Osteocyte (in vitro differentiated cells): ENCODE measurements at regions not wholly inside any gene's neighbourhood (a gene's known extent, or its start where the extent isn't known, plus 50 kb on each side); places are given as distances from the start of the nearest gene placed in this dataset.

Source experiments
- DNase-seq: peaks from one replicate; pipeline ENCODE4 v3.0.0; 2021; ENCODE audit warnings: mixed read lengths; ENCODE audit not compliant: unreplicated experiment; ENCODE audit errors: extremely low spot score
- H3K27ac Mint-ChIP-seq: one replicate; pipeline ENCODE4 v1.8.0; 2021; ENCODE audit warnings: mild to moderate bottlenecking, mixed read lengths; ENCODE audit not compliant: unreplicated experiment
- H3K27me3 Mint-ChIP-seq: one replicate; pipeline ENCODE4 v1.8.0; 2021; ENCODE audit warnings: mixed read lengths; ENCODE audit not compliant: unreplicated experiment
- H3K36me3 Mint-ChIP-seq: one replicate; pipeline ENCODE4 v1.8.0; 2021; ENCODE audit warnings: mixed read lengths; ENCODE audit not compliant: unreplicated experiment
- H3K4me1 Mint-ChIP-seq: one replicate; pipeline ENCODE4 v1.8.0; 2021; ENCODE audit warnings: mixed read lengths; ENCODE audit not compliant: unreplicated experiment
- H3K4me3 Mint-ChIP-seq: one replicate; pipeline ENCODE4 v1.8.0; 2021; ENCODE audit warnings: mild to moderate bottlenecking, moderate library complexity, mixed read lengths; ENCODE audit not compliant: unreplicated experiment
- H3K9me3 Mint-ChIP-seq: one replicate; pipeline ENCODE4 v1.8.0; 2021; ENCODE audit warnings: mixed read lengths; ENCODE audit not compliant: unreplicated experiment
- CTCF ChIP-seq: fragments of 200-600 bp; sonication (generic); IDR thresholded peaks from 2 replicates; pipeline ENCODE4 v1.5.0; 2021; ENCODE audit warnings: antibody characterized with exemption, mild to moderate bottlenecking, moderate library complexity

DNA sequence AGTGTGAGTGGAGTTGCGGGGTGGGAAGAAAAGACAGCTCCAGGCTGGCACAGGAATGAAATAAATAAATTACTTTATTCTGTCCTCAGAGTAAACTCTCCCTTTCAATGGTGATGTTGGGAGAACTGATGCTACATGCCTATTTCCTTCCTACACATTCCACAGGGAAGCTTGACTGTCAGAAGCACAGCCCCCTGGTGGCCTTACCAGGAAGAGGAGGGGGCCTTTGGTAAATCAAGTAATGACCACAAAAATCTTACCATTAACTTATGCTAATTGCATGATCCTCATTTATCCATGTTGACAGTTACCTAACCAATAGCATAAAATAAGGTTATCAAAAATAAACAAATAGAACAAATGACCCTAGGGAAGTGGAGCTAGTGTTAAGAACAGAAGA is 605.0 kb upstream of the PKN2 start:
- no peaks in the 10 kb centered on the region for H3K4me1 Mint-ChIP-seq
- no peak overlapping the region for H3K4me3 Mint-ChIP-seq
- DNase-seq: no peak
- H3K27me3 Mint-ChIP-seq: no peaks in the 10 kb centered on the region
- H3K9me3 Mint-ChIP-seq: no peaks in the 10 kb centered on the region
- H3K36me3 Mint-ChIP-seq: no peaks in the 10 kb centered on the region
- TF ChIP-seq CTCF: peak; percentile 44
- no peak overlapping the region for H3K27ac Mint-ChIP-seq

DNA sequence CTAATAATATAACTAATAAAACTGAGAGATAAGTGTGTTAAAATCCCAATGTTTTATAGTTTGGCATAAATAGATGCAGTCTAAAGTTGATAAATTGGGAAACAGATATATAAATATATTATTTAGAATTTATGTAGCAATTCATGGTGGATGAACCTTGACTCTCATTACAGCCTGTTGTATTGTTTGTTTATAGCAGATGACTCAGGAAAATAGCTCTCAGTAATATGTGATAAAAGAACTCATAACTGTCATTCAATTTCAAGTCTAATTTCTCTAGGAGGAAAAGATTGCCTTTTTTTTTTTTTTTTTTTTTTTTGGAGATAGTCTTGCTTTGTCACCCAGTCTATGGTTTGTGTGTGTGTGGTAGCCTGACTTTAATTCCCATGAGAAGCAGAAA is 603.2 kb upstream of the PKN2 start:
- H3K9me3 Mint-ChIP-seq: peaks cover 10% of the 10 kb centered on the region
- no peak overlapping the region for H3K4me3 Mint-ChIP-seq
- DNase-seq: no peak
- H3K27ac Mint-ChIP-seq: no peak overlapping the region
- no peak for TF ChIP-seq CTCF
- no peaks in the 10 kb centered on the region for H3K4me1 Mint-ChIP-seq
- H3K27me3 Mint-ChIP-seq: no peaks in the 10 kb centered on the region
- H3K36me3 Mint-ChIP-seq: no peaks in the 10 kb centered on the region

DNA sequence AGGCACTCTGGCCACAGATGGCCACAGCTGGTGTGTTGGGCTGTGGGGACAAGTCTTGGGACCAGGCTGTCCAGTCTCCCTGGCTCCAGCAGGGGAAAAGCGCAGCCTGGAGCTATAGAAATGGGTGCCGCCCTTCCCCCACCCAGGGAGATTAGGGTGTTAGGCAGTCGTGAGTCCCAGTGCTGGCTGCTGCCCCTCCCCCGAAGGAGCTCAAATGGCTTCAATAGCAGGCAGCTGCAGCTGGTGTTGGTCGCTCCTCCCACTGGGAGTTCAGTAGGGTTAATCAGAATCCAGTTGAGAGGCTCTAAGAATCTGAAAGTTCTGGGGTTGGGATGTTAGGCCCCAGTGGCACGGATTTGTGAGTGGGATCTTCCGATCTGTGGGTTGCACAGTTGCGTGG is 595.6 kb upstream of the PKN2 start:
- Mint-ChIP-seq H3K27me3 (no peaks in the 10 kb centered on the region), H3K9me3 (peaks cover 31% of the 10 kb centered on the region), H3K27ac (no peak overlapping the region), H3K4me1 (no peaks in the 10 kb centered on the region), H3K4me3 (no peak overlapping the region), H3K36me3 (no peaks in the 10 kb centered on the region)
- TF ChIP-seq CTCF: no peak
- no peak for DNase-seq

DNA sequence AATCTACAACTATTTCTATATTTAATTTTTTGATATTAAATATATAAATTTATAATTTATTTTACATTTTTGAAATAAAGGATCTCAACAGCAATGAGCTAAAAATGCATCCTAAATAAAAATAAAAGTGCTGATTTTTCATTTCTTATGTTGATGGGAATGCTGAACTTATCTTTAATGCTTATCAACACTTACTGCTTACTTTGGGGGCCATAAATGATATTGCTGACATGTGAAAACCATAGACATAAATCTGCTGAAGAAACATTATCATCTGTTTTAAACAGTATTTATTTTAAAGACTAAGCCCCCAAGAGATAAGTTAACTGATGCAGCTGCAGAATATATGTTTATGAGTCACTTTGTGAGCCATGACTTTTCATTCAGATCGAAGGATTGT is 594.1 kb upstream of the PKN2 start:
- no peak for TF ChIP-seq CTCF
- no peaks in the 10 kb centered on the region for H3K4me1 Mint-ChIP-seq
- no peaks in the 10 kb centered on the region for H3K27me3 Mint-ChIP-seq
- no peak overlapping the region for H3K27ac Mint-ChIP-seq
- no peak overlapping the region for H3K4me3 Mint-ChIP-seq
- DNase-seq: no peak
- H3K36me3 Mint-ChIP-seq: no peaks in the 10 kb centered on the region
- H3K9me3 Mint-ChIP-seq: peaks cover 30% of the 10 kb centered on the region

- Mint-ChIP-seq H3K27ac (no peak overlapping the region), H3K27me3 (no peaks in the 10 kb centered on the region), H3K4me1 (no peaks in the 10 kb centered on the region), H3K9me3 (no peaks in the 10 kb centered on the region), H3K4me3 (no peak overlapping the region), H3K36me3 (no peaks in the 10 kb centered on the region)
- no peak for DNase-seq
- no peak for TF ChIP-seq CTCF
These were observed 585.2 kb upstream of the PKN2 start for GRCh38 chr1:88098881-88099280.
